ENCODE measurements at regions not wholly inside any gene's neighbourhood (a gene's known extent, or its start where the extent isn't known, plus 50 kb on each side); places are given as distances from the start of the nearest gene placed in this dataset.

GRCh38 chr11:101180481-101180880 lies 50.9 kb upstream of the PGR start:
- intact Hi-C loops (cut with DNase I), result no loop called here
- Histone ChIP-seq H3K27ac (no peak overlapping the region), H3K4me1 (no peaks in the 10 kb centered on the region), H3K27me3 (no peaks in the 10 kb centered on the region), H3K36me3 (no peaks in the 10 kb centered on the region), H3K9me3 (no peaks in the 10 kb centered on the region), H3K4me3 (no peak overlapping the region)
- no peak for DNase-seq
- no peak for TF ChIP-seq CTCF (IDR thresholded peaks at IDR 0.05)
- ATAC-seq, result no peak
